C4-2B (cell line): ENCODE measurements at regions not wholly inside any gene's neighbourhood (a gene's known extent, or its start where the extent isn't known, plus 50 kb on each side); places are given as distances from the start of the nearest gene placed in this dataset.
A peak's percentile ranks its signal among the peaks of the same experiment; 100 is the strongest.

ENCODE experiments used
- CTCF ChIP-seq: fragments of 450-650 bp; conservative IDR thresholded peaks from 2 replicates; pipeline ENCODE4 v1.5.1; 2017; ENCODE audit warnings: mild to moderate bottlenecking
- ZFX ChIP-seq: fragments of 450-650 bp; IDR thresholded peaks from 2 replicates; pipeline ENCODE4 v1.6.1; 2017

DNA sequence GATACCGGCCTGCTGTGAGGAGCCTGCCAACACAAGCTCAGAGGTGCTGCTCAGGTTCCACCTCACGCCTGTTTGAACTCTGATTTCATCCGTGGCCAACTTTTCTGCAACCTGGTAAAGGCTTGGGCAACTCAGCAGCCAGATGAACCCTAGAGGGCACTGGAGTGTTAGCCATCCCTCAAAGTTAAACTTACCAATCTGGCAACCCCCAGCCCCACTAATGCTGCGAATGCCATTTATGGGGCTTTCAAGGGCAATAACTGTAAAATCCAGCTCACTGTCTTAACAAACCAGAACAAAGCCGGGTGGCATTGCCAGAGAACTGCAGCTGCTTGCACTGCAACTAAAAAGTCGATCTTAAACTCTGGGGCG, 105.5 kb downstream of the AXIN2 start:
- TF ChIP-seq CTCF (peak; percentile 55), ZFX (no peak)
